SK-N-SH treated with all-trans-retinoic acid at 6 μM for 48 hours (cell line): ENCODE measurements at regions not wholly inside any gene's neighbourhood (a gene's known extent, or its start where the extent isn't known, plus 50 kb on each side); places are given as distances from the start of the nearest gene placed in this dataset.

Experiments used
- ATAC-seq: fragments of 200-7000 bp; cut with Tn5 transposase; 3 replicates; pipeline ENCODE4 v1.9.1; 2020; ENCODE audit warnings: mild to moderate bottlenecking, moderate library complexity
- BACH2 ChIP-seq: fragments of 250-450 bp; sonication (Bioruptor Pico); IDR thresholded peaks from 2 replicates; pipeline ENCODE4 v1.9.0; 2021; ENCODE audit warnings: mild to moderate bottlenecking, borderline replicate concordance
- CREB5 ChIP-seq: fragments of 250-450 bp; sonication (Bioruptor Pico); IDR thresholded peaks from 2 replicates; pipeline ENCODE4 v1.5.1; 2020; ENCODE audit warnings: low read depth, mild to moderate bottlenecking, moderate library complexity
- CSDC2 ChIP-seq: fragments of 250-450 bp; sonication (Bioruptor Pico); IDR thresholded peaks from 2 replicates; pipeline ENCODE4 v1.5.0; 2020; ENCODE audit warnings: mild to moderate bottlenecking, moderate library complexity
- CSRNP3 ChIP-seq: fragments of 250-450 bp; sonication (Bioruptor Pico); IDR thresholded peaks from 2 replicates; pipeline ENCODE4 v1.5.1; 2021; ENCODE audit warnings: mild to moderate bottlenecking, moderate library complexity
- ESRRG ChIP-seq: fragments of 250-450 bp; sonication (Bioruptor Pico); IDR thresholded peaks from 2 replicates; pipeline ENCODE4 v1.6.1; 2021; ENCODE audit warnings: mild to moderate bottlenecking
- GLIS3 ChIP-seq: fragments of 250-450 bp; sonication (Bioruptor Pico); IDR thresholded peaks from 2 replicates; pipeline ENCODE4 v1.5.0; 2020; ENCODE audit warnings: mild to moderate bottlenecking, moderate library complexity
- ISL1 ChIP-seq: fragments of 250-450 bp; sonication (Bioruptor Pico); IDR thresholded peaks from 2 replicates; pipeline ENCODE4 v2.1.2; 2022; ENCODE audit warnings: mild to moderate bottlenecking, moderate library complexity
- OSR1 ChIP-seq: fragments of 250-450 bp; sonication (Bioruptor Pico); IDR thresholded peaks from 2 replicates; pipeline ENCODE4 v1.8.0; 2022; ENCODE audit warnings: moderate library complexity, mild to moderate bottlenecking, inconsistent platforms
- PATZ1 ChIP-seq: fragments of 250-450 bp; sonication (Bioruptor Pico); IDR thresholded peaks from 2 replicates; pipeline ENCODE4 v1.8.0; 2020; ENCODE audit warnings: mild to moderate bottlenecking, moderate library complexity, borderline replicate concordance
- POU6F1 ChIP-seq: fragments of 250-450 bp; sonication (Bioruptor Pico); IDR thresholded peaks from 2 replicates; pipeline ENCODE4 v1.8.0; 2021; ENCODE audit warnings: low read depth, mild to moderate bottlenecking, moderate library complexity, borderline replicate concordance
- PPARA ChIP-seq: fragments of 250-450 bp; sonication (Bioruptor Pico); IDR thresholded peaks from 2 replicates; pipeline ENCODE4 v1.5.0; 2020; ENCODE audit warnings: mild to moderate bottlenecking, borderline replicate concordance
- RARB ChIP-seq: fragments of 250-450 bp; sonication (Bioruptor Pico); IDR thresholded peaks from 2 replicates; pipeline ENCODE4 v1.8.0; 2021; ENCODE audit warnings: mild to moderate bottlenecking, moderate library complexity
- SNAI2 ChIP-seq: fragments of 250-450 bp; sonication (Bioruptor Pico); IDR thresholded peaks from 2 replicates; pipeline ENCODE4 v1.5.0; 2020; ENCODE audit warnings: mild to moderate bottlenecking, moderate library complexity
- TCF4 ChIP-seq: fragments of 250-450 bp; sonication (Bioruptor Pico); IDR thresholded peaks from 2 replicates; pipeline ENCODE4 v1.8.0; 2021; ENCODE audit warnings: mild to moderate bottlenecking, moderate library complexity, borderline replicate concordance
- TOX ChIP-seq: fragments of 250-450 bp; sonication (Bioruptor Pico); IDR thresholded peaks from 2 replicates; pipeline ENCODE4 v1.8.0; 2021; ENCODE audit warnings: mild to moderate bottlenecking, moderate library complexity, borderline replicate concordance
- TSHZ2 ChIP-seq: fragments of 250-450 bp; sonication (Bioruptor Pico); IDR thresholded peaks from 2 replicates; pipeline ENCODE4 v1.5.0; 2020; ENCODE audit warnings: mild to moderate bottlenecking, moderate library complexity
- ZC3H10 ChIP-seq: fragments of 250-450 bp; sonication (Bioruptor Pico); IDR thresholded peaks from 2 replicates; pipeline ENCODE4 v1.5.1; 2021; ENCODE audit warnings: mild to moderate bottlenecking, moderate library complexity
- ZNF565 ChIP-seq: fragments of 450-650 bp; formaldehyde crosslinking; conservative IDR thresholded peaks from 2 replicates; pipeline ENCODE4 v1.5.0; 2020; ENCODE audit warnings: low read depth, mild to moderate bottlenecking, moderate library complexity
- ZNF70 ChIP-seq: fragments of 450-650 bp; formaldehyde crosslinking; IDR thresholded peaks from 2 replicates; pipeline ENCODE4 v1.5.0; 2020; ENCODE audit warnings: mild to moderate bottlenecking, moderate library complexity
- ZNF8 ChIP-seq: fragments of 450-650 bp; formaldehyde crosslinking; IDR thresholded peaks from 2 replicates; pipeline ENCODE4 v1.5.0; 2020; ENCODE audit warnings: mild to moderate bottlenecking, moderate library complexity

- TF ChIP-seq OSR1 (CRISPR knock-in tag) (no peak), ZNF70 (CRISPR knock-in tag) (no peak), ZC3H10 (CRISPR knock-in tag) (no peak)
- no peak for ATAC-seq
Measured at GRCh38 chr11:130721023-130721681, 195.1 kb downstream of the SNX19 start.

- TF ChIP-seq PATZ1 (CRISPR knock-in tag): no peak
- TF ChIP-seq SNAI2: no peak
- no peak for TF ChIP-seq OSR1 (CRISPR knock-in tag)
- TF ChIP-seq GLIS3 (CRISPR knock-in tag): no peak
- TF ChIP-seq PPARA (CRISPR knock-in tag): no peak
- no peak for TF ChIP-seq POU6F1 (CRISPR knock-in tag)
- TF ChIP-seq TOX (CRISPR knock-in tag): no peak
- TF ChIP-seq CSRNP3: no peak
- ATAC-seq: no peak
Measured at GRCh38 chr11:130721736-130722135, 194.5 kb downstream of the SNX19 start.

- TF ChIP-seq POU6F1 (CRISPR knock-in tag): no peak
- TF ChIP-seq TSHZ2 (CRISPR knock-in tag): no peak
- no peak for TF ChIP-seq ZC3H10 (CRISPR knock-in tag)
- no peak for TF ChIP-seq PATZ1 (CRISPR knock-in tag)
- no peak for TF ChIP-seq PPARA (CRISPR knock-in tag)
- no peak for TF ChIP-seq GLIS3 (CRISPR knock-in tag)
- TF ChIP-seq ZNF565: no peak
- no peak for TF ChIP-seq CSRNP3
- no peak for TF ChIP-seq ESRRG (CRISPR knock-in tag)
- TF ChIP-seq ISL1 (CRISPR knock-in tag): no peak
- no peak for TF ChIP-seq CREB5
- no peak for TF ChIP-seq ZNF8 (CRISPR knock-in tag)
- no peak for TF ChIP-seq RARB (CRISPR knock-in tag)
- no peak for TF ChIP-seq BACH2
- no peak for TF ChIP-seq SNAI2
- TF ChIP-seq TCF4: no peak
- no peak for TF ChIP-seq CSDC2 (CRISPR knock-in tag)
Measured at GRCh38 chr11:130722401-130722800, 193.9 kb downstream of the SNX19 start.

More at GRCh38 chr11:130722401-130722800, 193.9 kb downstream of the SNX19 start:
- no peak for ATAC-seq
